HG03196 (cell line): ENCODE measurements at regions not wholly inside any gene's neighbourhood (a gene's known extent, or its start where the extent isn't known, plus 50 kb on each side); places are given as distances from the start of the nearest gene placed in this dataset.
"Not testable (repeated sequence)": the region's sequence is repeated elsewhere in the genome, so short reads cannot be mapped to it uniquely, and the experiment has no call there.

Source experiments
- ATAC-seq: cut with Tn5 transposase; IDR thresholded peaks from one replicate; pipeline ENCODE4 v1.9.1; 2021; ENCODE audit not compliant: unreplicated experiment

- no peak for ATAC-seq
These were observed 303.4 kb upstream of the NCKAP5 start for GRCh38 chr2:133871545-133872209.

- no peak for ATAC-seq
These were observed 310.1 kb upstream of the NCKAP5 start for GRCh38 chr2:133878326-133878725.

- no peak for ATAC-seq
These were observed 311.4 kb upstream of the NCKAP5 start for GRCh38 chr2:133879703-133880102.

- ATAC-seq: not testable (repeated sequence)
These were observed 313.9 kb upstream of the NCKAP5 start for GRCh38 chr2:133882159-133882558.

GRCh38 chr2:133884739-133885381, 316.6 kb upstream of the NCKAP5 start:
- ATAC-seq: no peak

GRCh38 chr2:133885847-133886246, 317.6 kb upstream of the NCKAP5 start:
- ATAC-seq: no peak

GRCh38 chr2:133886735-133887675, 318.7 kb upstream of the NCKAP5 start:
- ATAC-seq: no peak

GRCh38 chr2:133887676-133888040, 319.4 kb upstream of the NCKAP5 start:
- no peak for ATAC-seq

GRCh38 chr2:133888107-133888506, 319.8 kb upstream of the NCKAP5 start:
- ATAC-seq: no peak

- no peak for ATAC-seq
These were observed 320.5 kb upstream of the NCKAP5 start for GRCh38 chr2:133888621-133889219.

GRCh38 chr2:133892352-133892913, 324.2 kb upstream of the NCKAP5 start:
- no peak for ATAC-seq

GRCh38 chr2:133894429-133894828, 326.2 kb upstream of the NCKAP5 start:
- ATAC-seq: no peak

- not testable (repeated sequence) for ATAC-seq
These were observed 329.6 kb upstream of the NCKAP5 start for GRCh38 chr2:133897838-133898237.

- no peak for ATAC-seq
These were observed 332.6 kb upstream of the NCKAP5 start for GRCh38 chr2:133900909-133901308.

GRCh38 chr2:133906396-133906795, 338.1 kb upstream of the NCKAP5 start:
- no peak for ATAC-seq

GRCh38 chr2:133906926-133907325, 338.7 kb upstream of the NCKAP5 start:
- no peak for ATAC-seq

GRCh38 chr2:133908171-133908570, 339.9 kb upstream of the NCKAP5 start:
- ATAC-seq: no peak

- ATAC-seq: no peak
These were observed 335.7 kb upstream of the MGAT5 start for GRCh38 chr2:133918141-133918540.

- no peak for ATAC-seq
These were observed 334.6 kb upstream of the MGAT5 start for GRCh38 chr2:133919285-133919684.

- no peak for ATAC-seq
These were observed 326.0 kb upstream of the MGAT5 start for GRCh38 chr2:133927894-133928293.

GRCh38 chr2:133936096-133936495, 317.8 kb upstream of the MGAT5 start:
- no peak for ATAC-seq
